HCT116 (cell line): ENCODE measurements at regions not wholly inside any gene's neighbourhood (a gene's known extent, or its start where the extent isn't known, plus 50 kb on each side); places are given as distances from the start of the nearest gene placed in this dataset.

Experiments
- ATAC-seq: fragments of 200-7000 bp; cut with Tn5 transposase; 2 replicates; pipeline ENCODE4 v1.9.1; 2020; ENCODE audit warnings: mild to moderate bottlenecking, moderate library complexity
- BruUV-seq: library from RNA; stranded (reverse); fragments of 400-500 nt; replicated peaks from 2 replicates; lab custom pipeline; 2021; lab: Mats Ljungman, UMichigan
- CTCF ChIA-PET: fragments of 300-600 bp; sonication (Branson Sonifier 250); formaldehyde crosslinking; loops from one replicate; lab custom pipeline; 2021; ENCODE audit warnings: antibody characterized with exemption; lab: Charles Lee
- POLR2A ChIA-PET: fragments of 300-600, 350-600 bp; sonication (Branson Sonifier 250); formaldehyde crosslinking; loops from one replicate; lab custom pipeline; 2021; ENCODE audit warnings: antibody characterized with exemption; lab: Charles Lee
- RAD21 ChIA-PET, 2 experiments: fragments of 300-600 bp; sonication (Branson Sonifier 250); formaldehyde crosslinking; loops; one replicate each; lab custom pipeline; 2023; ENCODE audit warnings: low total read pairs in 2 of 2; ENCODE audit not compliant: uncharacterized antibody in 2 of 2, unreplicated experiment in 2 of 2, low non-redundant PET in 1 of 2; lab: Charles Lee
- DNase-seq: peaks from one replicate; pipeline ENCODE4 v3.0.0-alpha.2; 2010; ENCODE audit warnings: low read depth, low spot score
- H2AFZ ChIP-seq: fragments of 200-600 bp; shearing (Covaris generic), sonication (generic); 2 replicates; pipeline ENCODE4 v1.6.1; 2017; ENCODE audit warnings: low read depth, mixed run types, mixed read lengths, antibody characterized with exemption, low read length; ENCODE audit not compliant: poor library complexity, severe bottlenecking
- H3K27ac ChIP-seq: 2 replicates; pipeline ENCODE4 v1.5.1; 2012; ENCODE audit warnings: low read depth, low read length
- H3K27me3 ChIP-seq: fragments of 200-600 bp; sonication (generic); 2 replicates; pipeline ENCODE4 v1.6.1; 2016; ENCODE audit warnings: mixed run types, low read length, mixed read lengths; ENCODE audit not compliant: insufficient read depth
- H3K36me3 ChIP-seq, 2 experiments: fragments of 200-500 bp in 1 of 2; fragments of 200-600 bp in 1 of 2; sonication (Bioruptor generic) in 1 of 2; sonication (generic) in 1 of 2; 2 replicates each; pipeline versions ENCODE4 v1.5.1 to v1.6.1; 2014 to 2016; ENCODE audit warnings: low read length in 2 of 2, inconsistent platforms in 1 of 2, mixed read lengths in 1 of 2, mixed run types in 1 of 2; ENCODE audit not compliant: insufficient read depth in 2 of 2, control insufficient read depth in 1 of 2
- H3K4me1 ChIP-seq, 2 experiments: fragments of 200-600 bp in 1 of 2; sonication (generic) in 1 of 2; 2 replicates each; pipeline versions ENCODE4 v1.5.1 to v1.6.1; 2012 to 2017; ENCODE audit warnings: low read length in 2 of 2, inconsistent platforms in 1 of 2, mild to moderate bottlenecking in 1 of 2, mixed read lengths in 1 of 2, mixed run types in 1 of 2, moderate library complexity in 1 of 2; ENCODE audit not compliant: insufficient read depth in 2 of 2, control insufficient read depth in 1 of 2
- H3K4me2 ChIP-seq: fragments of 200-600 bp; sonication (generic); 2 replicates; pipeline ENCODE4 v1.6.1; 2017; ENCODE audit warnings: mixed run types, low read length, mixed read lengths
- H3K4me3 ChIP-seq, 2 experiments: fragments of 200-600 bp in 1 of 2; sonication (generic) in 1 of 2; replicated peaks in 1 of 2; 2 replicates each; pipeline ENCODE4 v1.5.1; 2011 to 2016; ENCODE audit warnings: low read length in 2 of 2, control low read depth in 1 of 2, low read depth in 1 of 2, mild to moderate bottlenecking in 1 of 2, mixed read lengths in 1 of 2, mixed run types in 1 of 2
- H3K79me2 ChIP-seq: fragments of 200-600 bp; sonication (generic); 2 replicates; pipeline ENCODE4 v1.6.1; 2017; ENCODE audit warnings: mild to moderate bottlenecking, mixed run types, low read length, moderate library complexity, mixed read lengths; ENCODE audit not compliant: insufficient read depth
- H3K9ac ChIP-seq: fragments of 200-600 bp; sonication (generic); 2 replicates; pipeline ENCODE4 v1.6.1; 2016; ENCODE audit warnings: low read length, mixed read lengths
- H3K9me2 ChIP-seq: fragments of 200-600 bp; sonication (generic), shearing (Covaris generic); 2 replicates; pipeline ENCODE4 v1.6.1; 2017; ENCODE audit warnings: mixed run types, mild to moderate bottlenecking, moderate library complexity; ENCODE audit not compliant: insufficient read depth
- H3K9me3 ChIP-seq, 2 experiments: fragments of 200-500 bp in 1 of 2; fragments of 200-600 bp in 1 of 2; sonication (Bioruptor generic) in 1 of 2; sonication (generic) in 1 of 2; 2 replicates each; pipeline ENCODE4 v1.6.1; 2014 to 2017; ENCODE audit warnings: low read length in 2 of 2, mixed read lengths in 2 of 2, inconsistent platforms in 1 of 2, low read depth in 1 of 2, mild to moderate bottlenecking in 1 of 2, mixed run types in 1 of 2, moderate library complexity in 1 of 2; ENCODE audit not compliant: control insufficient read depth in 1 of 2, insufficient read depth in 1 of 2
- H4K20me1 ChIP-seq: fragments of 200-600 bp; sonication (generic), shearing (Covaris generic); 2 replicates; pipeline ENCODE4 v1.6.1; 2017; ENCODE audit warnings: mixed run types, mild to moderate bottlenecking, moderate library complexity; ENCODE audit not compliant: insufficient read depth
- ATF3 ChIP-seq: IDR thresholded peaks from 2 replicates; pipeline ENCODE4 v1.6.1; 2012
- CTCF ChIP-seq, 3 experiments: fragments of 200-600 bp in 1 of 3; sonication (generic) in 1 of 3; IDR thresholded peaks in 2 of 3; conservative IDR thresholded peaks in 1 of 3; 2 replicates each; pipeline ENCODE4 v1.5.1; 2012 to 2017; ENCODE audit warnings: low read depth in 2 of 3, low read length in 2 of 3, antibody characterized with exemption in 1 of 3, borderline replicate concordance in 1 of 3, control low read depth in 1 of 3, mild to moderate bottlenecking in 1 of 3, mixed read lengths in 1 of 3, mixed run types in 1 of 3, moderate library complexity in 1 of 3; ENCODE audit not compliant: insufficient read depth in 1 of 3
- EGR1 ChIP-seq: IDR thresholded peaks from 2 replicates; pipeline ENCODE4 v1.6.1; 2012; ENCODE audit warnings: low read depth
- ELF1 ChIP-seq: IDR thresholded peaks from 2 replicates; pipeline ENCODE4 v1.6.1; 2012; ENCODE audit warnings: low read depth, borderline replicate concordance
- EZH2phosphoT487 ChIP-seq: fragments of 200-600 bp; IDR thresholded peaks from 2 replicates; pipeline ENCODE4 v1.6.1; 2018; ENCODE audit warnings: antibody characterized with exemption, borderline replicate concordance
- POLR2A ChIP-seq: IDR thresholded peaks from 2 replicates; pipeline ENCODE4 v1.7.0; 2011; ENCODE audit warnings: borderline replicate concordance; ENCODE audit not compliant: insufficient read depth, insufficient read length; ENCODE audit errors: extremely low read depth
- REST ChIP-seq: IDR thresholded peaks from 2 replicates; pipeline ENCODE4 v1.6.1; 2012; ENCODE audit warnings: low read depth
- SRF ChIP-seq: IDR thresholded peaks from 2 replicates; pipeline ENCODE4 v1.6.1; 2012; ENCODE audit warnings: low read depth
- YY1 ChIP-seq: IDR thresholded peaks from 2 replicates; pipeline ENCODE4 v1.6.1; 2011; ENCODE audit warnings: low read length, low read depth, moderate library complexity, mild to moderate bottlenecking; ENCODE audit not compliant: insufficient replicate concordance; ENCODE audit errors: extremely low read depth
- ZBTB33 ChIP-seq: IDR thresholded peaks from 2 replicates; pipeline ENCODE4 v1.6.1; 2011; ENCODE audit warnings: mild to moderate bottlenecking, low read length, moderate library complexity; ENCODE audit not compliant: insufficient replicate concordance; ENCODE audit errors: extremely low read depth
- intact Hi-C: fragments of 100-400 bp; cut with micrococcal nuclease; formaldehyde crosslinking; loops from 2 replicates; pipeline ENCODE4 v1.10.0; 2022

- TF ChIP-seq REST (no peak), POLR2A (no peak), EZH2phosphoT487 (no peak), ELF1 (no peak), ATF3 (no peak), YY1 (no peak)
- TF ChIP-seq, all 23 proteins: peak for 0
These were observed 127.7 kb downstream of the ASB9 start (continued) for GRCh38 chrX:15142084-15142715.

- Histone ChIP-seq H3K9ac (no peak overlapping the region), H3K79me2 (no peaks in the 10 kb centered on the region), H2AFZ (no peak overlapping the region)
- intact Hi-C loops = no loop called here
- no TSS peak for BruUV-seq
- TF ChIP-seq EGR1 (no peak), CTCF (IDR thresholded peaks at IDR 0.05 in 2 of 3, conservative IDR thresholded peaks at IDR 0.05 in 1 of 3; ENCODE audit: borderline replicate concordance in 1 of 3, insufficient read depth in 1 of 3, low read depth in 2 of 3, low read length in 2 of 3) (no peak), SRF (no peak), ZBTB33 (no peak), YY1 (no peak)
- TF ChIP-seq, all 23 proteins: peak for 0
- ATAC-seq (no peak), DNase-seq (no peak)
- CTCF ChIA-PET = no interaction called here
- no peaks in the 10 kb centered on the region for H3K27me3 ChIP-seq
- RAD21 ChIA-PET = no interaction called here
- no peak overlapping the region for H3K4me2 ChIP-seq
- H3K4me1 ChIP-seq = no peaks in the 10 kb centered on the region
- POLR2A ChIA-PET = no interaction called here
- H3K9me3 ChIP-seq = no peaks in the 10 kb centered on the region
- no peaks in the 10 kb centered on the region for H4K20me1 ChIP-seq
- no peaks in the 10 kb centered on the region for H3K9me2 ChIP-seq
- no peak overlapping the region for H3K4me3 ChIP-seq
- no peak overlapping the region for H3K27ac ChIP-seq
- no peaks in the 10 kb centered on the region for H3K36me3 ChIP-seq
These were observed 133.1 kb downstream of the ASB9 start for GRCh38 chrX:15136795-15137194.
